GM21447 (cell line): ENCODE measurements at regions not wholly inside any gene's neighbourhood (a gene's known extent, or its start where the extent isn't known, plus 50 kb on each side); places are given as distances from the start of the nearest gene placed in this dataset.
"Not testable (repeated sequence)": the region's sequence is repeated elsewhere in the genome, so short reads cannot be mapped to it uniquely, and the experiment has no call there.

Source experiments
- ATAC-seq: cut with Tn5 transposase; IDR thresholded peaks from one replicate; pipeline ENCODE4 v1.9.1; 2021; ENCODE audit not compliant: unreplicated experiment

- no peak for ATAC-seq
Measured at GRCh38 chr14:41297576-41298327, 308.9 kb upstream of the LRFN5 start.

DNA sequence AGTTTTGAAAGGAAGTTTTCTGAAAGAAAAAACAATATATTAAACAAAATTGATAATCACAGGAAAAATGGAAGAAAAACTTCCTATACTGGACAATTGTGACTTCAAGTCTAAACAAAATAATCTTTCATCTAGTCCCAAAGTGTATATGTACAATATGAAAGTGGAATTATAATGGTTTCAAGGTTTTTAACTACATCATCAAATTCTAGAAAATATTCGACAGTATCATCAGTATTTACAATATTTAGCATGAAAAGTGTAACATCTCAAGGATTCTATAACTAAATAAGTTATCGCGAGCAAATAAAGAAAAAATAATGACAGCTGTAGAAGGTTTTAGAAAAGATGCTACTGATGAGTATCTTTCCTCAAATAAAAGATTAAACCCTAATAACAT, 310.9 kb upstream of the LRFN5 start:
- no peak for ATAC-seq

DNA sequence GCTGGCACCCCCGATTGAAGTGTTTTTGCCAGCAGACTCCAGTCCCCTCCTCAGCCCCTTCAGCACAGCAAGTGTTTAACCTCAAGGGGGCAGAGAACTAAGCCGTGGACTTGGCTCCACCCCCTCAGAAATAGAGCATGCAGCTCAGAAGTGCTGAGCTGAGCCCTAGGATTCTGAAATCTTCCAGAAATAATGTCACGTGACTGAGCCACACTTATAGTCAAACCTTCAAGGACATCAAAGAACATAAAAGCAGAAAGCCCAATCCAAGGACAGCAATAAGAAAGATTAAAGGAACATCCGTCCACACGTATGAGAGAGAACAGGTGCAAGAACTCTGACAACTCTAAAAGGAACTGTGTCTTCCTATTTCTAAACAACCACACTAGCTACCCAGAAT, 317.7 kb upstream of the LRFN5 start:
- ATAC-seq, result no peak

DNA sequence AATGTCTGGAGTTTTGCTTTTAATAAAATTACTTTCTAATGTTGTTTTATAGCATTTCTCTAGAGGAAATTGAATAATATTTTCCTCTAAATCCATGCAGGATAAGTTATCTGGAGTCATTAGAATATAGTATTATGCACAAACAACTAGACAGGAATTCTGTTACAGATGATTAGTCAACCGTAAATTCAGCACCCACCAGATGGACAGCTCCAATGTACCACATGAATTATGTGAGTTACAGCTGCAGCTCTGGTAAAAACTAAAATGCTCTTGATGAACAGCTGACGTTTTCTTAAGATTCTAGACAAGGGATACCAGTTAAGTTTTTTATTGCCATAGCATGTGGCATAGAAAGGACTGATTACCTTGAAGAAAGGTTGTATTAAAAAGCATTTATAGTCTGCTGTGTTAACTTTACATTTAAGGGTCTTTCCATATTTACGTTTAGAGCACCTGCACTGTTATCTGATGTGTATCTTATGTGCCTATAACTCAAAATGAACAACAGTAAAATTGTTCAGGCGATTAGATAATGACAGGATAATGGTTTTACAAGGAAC, 321.4 kb upstream of the LRFN5 start:
- no peak for ATAC-seq

- ATAC-seq, result no peak
Measured at GRCh38 chr14:41280745-41281144, 325.9 kb upstream of the LRFN5 start.

- no peak for ATAC-seq
Measured at GRCh38 chr14:41277450-41277849, 329.2 kb upstream of the LRFN5 start.

- ATAC-seq, result no peak
Measured at GRCh38 chr14:41257476-41257875, 349.2 kb upstream of the LRFN5 start.

- ATAC-seq, result no peak
Measured at GRCh38 chr14:41235466-41235865, 371.2 kb upstream of the LRFN5 start.

- ATAC-seq, result no peak
Measured at GRCh38 chr14:41230683-41231082, 376.0 kb upstream of the LRFN5 start.

- no peak for ATAC-seq
Measured at GRCh38 chr14:41229824-41230223, 376.9 kb upstream of the LRFN5 start.

- ATAC-seq, result no peak
Measured at GRCh38 chr14:41225433-41225832, 381.2 kb upstream of the LRFN5 start.

DNA sequence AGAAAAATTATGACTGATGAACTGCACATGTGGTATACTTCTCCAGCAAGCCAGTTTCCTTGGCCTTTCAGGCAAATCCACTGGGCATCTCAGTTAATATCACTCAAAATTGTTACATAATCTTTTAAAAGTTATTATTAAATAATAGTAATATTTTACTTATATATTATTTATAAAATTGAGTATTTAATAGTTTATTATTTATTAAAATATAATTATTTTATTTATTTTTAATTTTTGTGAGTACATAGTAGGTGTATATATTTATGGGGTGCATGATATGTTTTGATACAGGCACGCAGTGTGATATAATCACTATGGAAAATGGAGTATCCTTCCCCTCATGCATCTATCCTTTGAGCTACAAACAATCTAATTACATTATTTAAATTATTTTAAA, 384.1 kb upstream of the LRFN5 start:
- no peak for ATAC-seq

DNA sequence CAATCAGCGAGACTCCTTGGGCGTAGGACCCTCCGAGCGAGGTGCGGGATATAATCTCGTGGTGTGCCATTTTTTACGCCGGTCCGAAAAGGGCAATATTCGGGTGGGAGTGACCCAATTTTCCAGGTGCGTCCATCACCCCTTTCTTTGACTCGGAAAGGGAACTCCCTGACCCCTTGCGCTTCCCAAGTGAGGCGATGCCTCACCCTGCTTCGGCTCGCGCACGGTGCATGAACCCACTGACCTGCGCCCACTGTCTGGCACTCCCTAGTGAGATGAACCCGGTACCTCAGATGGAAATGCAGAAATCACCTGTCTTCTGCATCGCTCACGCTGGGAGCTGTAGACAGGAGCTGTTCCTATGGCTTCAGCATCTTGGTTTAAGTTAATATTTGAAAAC, 391.7 kb upstream of the LRFN5 start:
- ATAC-seq, result not testable (repeated sequence)

DNA sequence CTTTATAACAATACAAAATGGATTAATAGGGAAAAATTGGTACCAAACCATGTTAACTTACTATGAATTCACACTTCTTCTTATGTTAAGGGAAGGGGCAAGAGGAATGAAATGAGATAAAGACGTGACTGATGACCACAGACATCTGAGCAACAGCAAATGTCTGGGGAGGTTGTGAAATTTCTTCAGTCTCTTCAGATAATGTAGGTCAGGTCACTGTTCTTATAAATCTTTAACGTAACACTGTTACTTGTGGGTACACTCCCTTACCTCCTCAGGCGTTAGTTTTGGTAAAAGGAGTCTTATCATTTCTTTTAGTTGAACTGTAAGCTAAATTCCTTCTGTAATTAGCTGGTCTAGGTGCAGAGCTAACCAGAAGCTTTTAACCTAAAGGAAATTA, 405.0 kb upstream of the LRFN5 start:
- no peak for ATAC-seq

GRCh38 chr14:41187868-41188267, 418.8 kb upstream of the LRFN5 start:
- ATAC-seq, result no peak

- no peak for ATAC-seq
Measured at GRCh38 chr14:41171045-41171444, 435.6 kb upstream of the LRFN5 start.

GRCh38 chr14:41167040-41167439, 439.6 kb upstream of the LRFN5 start:
- ATAC-seq, result no peak

GRCh38 chr14:41154143-41154807, 452.4 kb upstream of the LRFN5 start:
- no peak for ATAC-seq

GRCh38 chr14:41146391-41146790, 460.3 kb upstream of the LRFN5 start:
- ATAC-seq, result no peak

- ATAC-seq, result no peak
Measured at GRCh38 chr14:41144370-41144769, 462.3 kb upstream of the LRFN5 start.

GRCh38 chr14:41137741-41138140, 468.9 kb upstream of the LRFN5 start:
- ATAC-seq, result no peak

- ATAC-seq, result no peak
Measured at GRCh38 chr14:41130274-41130673, 476.4 kb upstream of the LRFN5 start.
